ENCODE measurements at regions not wholly inside any gene's neighbourhood (a gene's known extent, or its start where the extent isn't known, plus 50 kb on each side); places are given as distances from the start of the nearest gene placed in this dataset.

DNA sequence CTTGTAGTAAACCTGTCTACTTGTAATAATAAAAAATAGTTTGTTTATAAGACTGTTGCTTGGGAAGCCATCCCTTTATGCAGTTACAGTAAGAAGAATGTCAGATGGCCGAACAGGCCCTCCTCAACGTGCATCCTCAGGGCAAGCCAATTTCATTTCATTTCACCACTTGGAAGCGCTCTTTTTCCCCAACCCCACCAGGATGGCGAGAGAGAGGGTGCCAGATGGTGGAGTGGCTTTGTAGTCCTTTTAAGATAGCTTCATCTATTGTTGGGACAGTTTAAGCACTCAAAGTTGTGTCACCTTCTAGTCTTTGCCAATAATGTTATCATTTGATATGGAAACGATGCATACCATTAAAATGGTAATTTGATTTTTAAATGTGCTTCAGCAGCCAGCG lies 356.3 kb upstream of the CAMK1G start:
- no peak for DNase-seq (ENCODE audit: low spot score)

DNA sequence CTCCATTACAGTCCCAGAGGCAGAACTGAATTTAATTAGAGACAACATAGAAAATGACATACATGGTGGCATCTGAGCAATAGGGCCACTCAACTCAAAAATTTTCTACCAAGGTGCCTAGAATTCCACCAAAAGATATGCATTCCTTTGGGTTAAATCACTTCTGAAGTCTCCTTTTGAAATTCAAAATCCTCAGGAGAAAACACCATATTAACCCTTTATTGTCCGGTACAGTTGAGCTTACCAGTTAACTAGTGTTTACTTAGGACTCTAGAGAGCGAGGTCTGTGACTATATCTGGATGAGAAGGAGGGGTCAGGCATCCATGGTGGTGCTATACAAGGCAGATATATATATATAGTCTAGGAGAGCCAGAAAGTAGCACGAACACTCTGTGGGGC lies 355.6 kb upstream of the CAMK1G start:
- no peak for DNase-seq (ENCODE audit: low spot score)

DNA sequence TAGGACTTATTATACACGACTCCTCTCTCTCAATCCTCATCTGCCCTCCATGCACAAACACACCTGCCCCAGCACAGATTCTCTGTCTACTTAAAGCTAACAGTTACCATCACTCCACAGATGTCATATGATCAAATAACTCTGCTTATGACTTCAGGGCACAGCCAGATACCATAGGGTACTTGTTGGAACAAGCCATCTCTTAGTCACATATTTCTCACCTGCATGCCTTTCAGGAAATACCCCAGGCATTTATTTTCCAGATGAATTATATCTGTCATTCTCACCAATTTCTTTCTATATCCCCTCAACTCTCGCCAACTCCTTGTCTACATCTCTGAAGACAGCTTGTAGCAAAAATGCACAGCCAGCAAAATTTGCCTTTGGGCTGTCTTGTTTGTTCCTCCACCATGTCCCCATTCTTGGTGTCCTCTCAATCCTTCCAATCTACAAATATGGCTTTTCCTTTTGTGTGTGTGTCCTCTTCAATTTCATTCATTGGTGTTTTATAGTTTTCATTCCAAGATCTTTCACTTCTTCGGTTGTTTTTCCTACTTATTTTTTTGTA lies 353.9 kb upstream of the CAMK1G start:
- DNase-seq (ENCODE audit: low spot score) = no peak

DNA sequence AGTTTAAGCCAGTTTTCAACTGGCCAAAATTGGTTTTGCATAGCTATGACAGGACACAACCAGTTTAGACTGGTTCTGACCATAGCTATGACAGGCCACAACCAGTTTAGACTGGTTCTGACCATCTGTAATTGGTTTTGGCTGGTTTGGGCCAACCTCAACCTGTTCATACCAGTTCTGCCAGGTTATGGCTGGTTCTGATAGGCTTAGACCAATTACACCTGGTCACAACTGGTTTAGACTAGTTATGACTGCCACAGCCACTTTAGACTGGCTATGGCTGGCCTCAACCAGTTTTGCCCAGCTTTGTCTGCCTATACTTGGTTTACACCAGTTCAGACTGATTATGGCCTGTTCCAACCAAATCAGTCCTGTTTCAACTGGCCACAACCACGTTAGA lies 353.2 kb upstream of the CAMK1G start:
- no peak for DNase-seq (ENCODE audit: low spot score)

DNA sequence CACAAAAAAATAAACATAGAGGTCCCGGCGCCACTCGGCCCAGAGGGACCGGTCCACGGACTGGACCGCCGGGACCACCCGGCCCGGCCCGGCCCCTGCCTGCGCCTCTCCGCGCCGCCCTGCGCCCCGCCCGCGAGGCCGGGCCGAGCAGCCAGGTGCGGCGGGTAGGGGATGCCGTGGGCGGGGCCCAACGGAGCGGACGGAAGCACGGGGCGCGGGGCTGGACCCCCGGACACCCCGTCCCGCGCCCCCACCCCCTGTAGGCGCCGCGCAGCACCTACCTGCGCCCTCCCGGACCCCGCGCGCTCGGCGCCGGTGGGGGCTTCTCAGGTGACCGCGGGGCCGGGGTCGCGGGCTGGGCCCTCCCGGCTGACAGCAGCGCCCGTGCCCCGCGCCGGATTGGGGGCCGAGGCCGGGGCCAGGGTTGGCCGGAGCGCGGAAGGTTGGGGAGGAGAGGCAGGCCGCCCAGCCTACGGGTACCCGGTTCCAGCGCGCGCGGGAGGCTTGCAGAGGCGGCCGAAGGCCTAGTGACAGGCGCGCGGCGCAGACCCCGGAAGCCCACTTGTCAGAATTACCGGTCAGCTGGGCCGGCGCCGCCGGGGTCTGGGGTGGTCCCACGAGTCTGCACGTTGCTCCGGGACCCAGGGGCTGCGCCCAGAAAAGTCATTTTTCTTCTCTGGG lies 351.9 kb upstream of the CAMK1G start:
- DNase-seq (ENCODE audit: low spot score) = no peak

DNA sequence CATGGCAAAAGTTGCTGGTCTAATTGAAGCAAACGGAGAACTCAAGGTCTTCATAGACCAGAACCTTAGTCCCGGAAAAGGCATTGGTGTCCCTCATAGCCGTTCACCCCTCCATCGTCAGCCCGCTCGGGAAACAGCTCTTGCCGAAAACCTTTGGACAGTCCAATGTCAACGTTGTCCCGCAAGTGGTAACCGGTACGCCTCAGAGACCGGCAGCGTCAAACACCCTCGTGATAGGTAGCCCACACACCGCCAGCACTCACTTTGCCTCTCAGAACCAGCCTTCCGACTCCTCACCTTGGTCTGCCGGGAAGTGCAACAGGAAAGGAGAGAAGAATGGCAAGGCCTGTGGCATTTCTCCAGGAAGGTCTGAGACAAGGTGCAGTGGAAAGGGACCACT lies 351.3 kb upstream of the CAMK1G start:
- DNase-seq (ENCODE audit: low spot score) = no peak

DNA sequence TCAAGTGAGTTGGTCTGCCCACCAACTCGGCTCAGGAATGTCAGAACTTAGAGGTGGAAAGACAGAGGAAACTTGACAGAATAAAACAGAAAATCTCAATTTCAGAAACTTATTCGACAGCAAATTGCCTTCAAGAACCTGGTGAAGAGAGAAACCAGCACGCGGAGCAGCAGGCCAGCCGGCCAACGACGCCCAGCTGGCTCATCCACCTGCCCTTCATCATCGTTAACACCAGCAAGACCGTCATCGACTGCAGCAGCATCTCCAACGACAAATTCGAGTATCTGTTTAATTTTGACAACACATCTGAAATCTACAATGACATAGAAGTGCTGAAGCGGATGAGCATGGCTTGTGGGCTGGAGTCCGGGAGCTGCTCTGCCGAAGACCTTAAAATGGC lies 350.8 kb upstream of the CAMK1G start:
- DNase-seq (ENCODE audit: low spot score) = no peak

DNA sequence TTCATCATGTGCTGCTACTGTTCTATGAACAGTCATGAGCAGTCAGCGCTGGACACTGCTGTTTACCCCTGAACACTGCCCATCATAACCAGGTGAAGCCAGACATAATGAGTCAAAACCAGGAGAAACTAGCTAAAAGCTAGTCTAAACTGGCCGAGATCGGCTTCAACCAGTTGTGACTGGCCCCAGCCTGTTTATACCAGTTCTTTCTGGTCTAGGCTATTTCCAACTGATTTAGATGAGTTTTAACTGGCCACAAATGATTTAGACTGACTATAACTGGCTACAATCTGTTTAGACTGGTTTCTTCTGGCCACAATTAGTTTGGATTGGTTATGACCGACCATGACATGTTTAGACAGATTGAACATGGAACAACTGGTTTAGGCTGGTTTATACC lies 348.3 kb upstream of the CAMK1G start:
- DNase-seq (ENCODE audit: low spot score) = no peak

DNA sequence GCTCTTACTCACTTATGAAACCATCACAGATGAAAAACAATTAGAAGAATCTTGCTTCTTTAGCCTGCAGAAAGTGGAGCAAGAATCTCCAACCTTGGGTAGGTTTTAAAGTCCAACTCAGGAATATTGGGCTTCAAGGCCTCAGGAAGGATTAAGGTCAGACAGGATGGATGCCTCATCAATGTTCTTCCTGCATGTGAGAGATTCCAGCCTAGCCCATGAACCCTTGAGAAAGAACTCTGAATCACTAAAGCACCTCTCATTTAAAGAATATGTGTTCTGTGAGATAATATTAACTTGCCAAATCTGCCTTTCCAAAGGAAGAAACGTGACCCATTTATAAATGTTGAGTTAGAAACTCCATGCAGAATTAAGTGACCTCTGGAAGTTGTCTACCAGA lies 345.2 kb upstream of the CAMK1G start:
- DNase-seq (ENCODE audit: low spot score) = no peak

DNA sequence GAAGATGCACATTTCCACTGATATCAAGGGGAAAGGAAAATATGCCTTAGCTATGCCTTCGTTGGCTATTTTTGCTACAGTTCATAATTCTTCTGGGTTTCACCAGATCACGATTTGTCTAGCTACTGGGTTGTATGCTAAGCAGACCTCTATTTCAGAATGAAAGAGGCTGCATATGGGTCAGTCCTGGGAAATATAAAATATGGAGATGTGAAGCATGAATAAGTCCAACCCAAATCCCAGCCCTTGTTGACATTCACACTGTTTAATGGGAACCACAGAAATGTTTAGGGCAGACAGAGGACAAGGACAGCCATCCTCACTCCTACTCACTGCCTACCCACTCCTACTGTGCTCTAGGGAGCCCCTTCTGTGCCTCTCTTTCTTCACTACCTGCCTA lies 343.2 kb upstream of the CAMK1G start:
- no peak for DNase-seq (ENCODE audit: low spot score)

DNA sequence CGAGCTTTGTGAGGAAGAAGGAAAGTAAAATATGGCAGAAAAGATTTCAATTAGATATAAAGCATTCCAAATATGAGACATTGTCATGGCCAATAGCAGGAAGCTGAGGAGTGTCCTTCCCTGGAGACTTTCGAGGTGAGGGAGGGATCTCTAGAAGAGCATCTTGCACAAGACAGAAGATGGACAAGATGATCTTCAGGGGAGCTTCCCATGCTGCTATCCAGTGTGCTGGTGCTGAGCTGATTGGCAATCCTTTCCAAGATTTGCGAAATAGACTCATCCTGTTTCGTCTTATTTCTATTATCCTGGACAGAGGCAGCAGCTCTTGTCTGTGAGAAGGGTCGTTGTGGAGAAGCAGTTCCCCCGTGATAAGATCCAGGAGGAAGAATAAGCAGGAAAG lies 342.0 kb upstream of the CAMK1G start:
- DNase-seq (ENCODE audit: low spot score) = no peak

DNA sequence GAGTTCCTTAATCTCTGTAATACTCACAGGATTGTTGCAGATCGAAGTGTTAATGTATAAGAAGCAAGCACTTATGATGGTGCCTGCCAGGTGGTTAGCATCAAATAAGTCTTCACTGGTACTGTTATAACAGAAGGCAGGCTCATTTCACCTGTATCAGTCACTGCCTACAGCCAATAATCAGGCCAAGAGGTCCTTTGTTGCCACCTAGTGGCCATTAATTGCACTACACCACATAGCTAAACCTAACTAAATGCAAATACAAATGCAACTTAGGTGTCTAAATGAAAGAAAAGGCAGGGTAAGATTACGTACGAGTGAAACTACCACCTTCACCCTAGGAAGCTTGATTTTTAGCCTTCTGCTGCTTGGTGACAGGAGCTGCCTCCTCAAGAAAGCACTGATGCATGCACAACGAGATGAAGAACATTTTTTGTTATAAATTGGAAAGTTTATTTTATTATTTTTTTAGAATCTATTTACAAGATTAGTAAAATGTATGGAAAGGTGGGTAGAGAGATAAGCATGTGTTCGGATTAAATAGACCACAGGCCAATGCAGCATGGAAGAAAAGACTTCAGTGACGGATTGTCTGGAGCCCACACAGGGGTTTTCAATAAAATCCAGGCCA lies 334.8 kb upstream of the CAMK1G start:
- peak; percentile 57 for DNase-seq (ENCODE audit: low spot score)

DNA sequence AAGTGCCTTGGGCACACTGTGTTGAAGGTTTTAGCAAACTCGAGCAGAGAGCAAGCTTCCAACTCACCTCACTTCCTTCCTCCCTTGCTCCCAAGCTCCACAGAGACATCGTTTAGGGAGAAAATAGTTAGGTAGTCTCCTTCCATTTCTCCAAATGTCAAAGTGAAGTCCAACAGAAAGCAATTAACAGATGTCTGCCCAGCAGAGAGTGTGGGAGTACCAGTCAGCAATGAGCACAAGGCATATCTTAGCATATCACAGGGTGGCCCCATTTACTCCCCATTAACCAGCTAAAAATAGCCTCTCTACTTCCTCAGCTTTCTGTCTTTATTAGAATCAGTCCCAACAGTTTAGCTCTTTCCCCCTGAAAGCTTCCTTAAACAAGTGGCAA lies 334.2 kb upstream of the CAMK1G start:
- no peak for DNase-seq (ENCODE audit: low spot score)

DNA sequence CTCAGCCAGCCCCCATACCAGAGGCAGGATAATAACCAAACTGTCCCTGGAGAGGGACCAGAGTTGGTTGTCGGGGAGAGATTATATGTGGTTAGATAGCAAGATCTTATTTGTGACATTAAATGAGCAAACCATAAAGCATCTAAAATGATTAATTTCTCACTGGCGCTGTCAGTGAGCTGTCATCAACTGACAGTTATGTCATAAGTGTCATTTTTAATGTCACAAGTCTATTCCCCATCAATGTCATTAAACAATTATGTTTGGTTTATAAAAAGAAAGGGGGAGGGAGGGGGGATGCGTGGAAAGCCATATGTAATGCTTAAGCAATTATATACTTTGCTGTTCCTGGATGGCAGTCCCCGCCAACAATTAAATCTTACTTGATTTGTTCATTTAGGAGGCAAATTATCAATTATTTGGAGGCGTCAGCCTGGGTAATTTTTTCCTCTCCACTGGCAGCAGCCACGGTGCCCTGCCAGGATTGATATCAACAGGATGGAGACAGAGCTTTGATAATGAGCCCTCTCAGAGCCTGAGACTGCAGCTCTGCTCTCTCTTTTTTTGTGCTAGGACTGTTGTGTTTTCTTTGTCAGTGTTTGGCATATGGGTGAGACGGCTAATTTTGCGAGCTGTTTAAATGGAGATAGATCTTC lies 333.6 kb upstream of the CAMK1G start:
- DNase-seq (ENCODE audit: low spot score) = no peak

DNA sequence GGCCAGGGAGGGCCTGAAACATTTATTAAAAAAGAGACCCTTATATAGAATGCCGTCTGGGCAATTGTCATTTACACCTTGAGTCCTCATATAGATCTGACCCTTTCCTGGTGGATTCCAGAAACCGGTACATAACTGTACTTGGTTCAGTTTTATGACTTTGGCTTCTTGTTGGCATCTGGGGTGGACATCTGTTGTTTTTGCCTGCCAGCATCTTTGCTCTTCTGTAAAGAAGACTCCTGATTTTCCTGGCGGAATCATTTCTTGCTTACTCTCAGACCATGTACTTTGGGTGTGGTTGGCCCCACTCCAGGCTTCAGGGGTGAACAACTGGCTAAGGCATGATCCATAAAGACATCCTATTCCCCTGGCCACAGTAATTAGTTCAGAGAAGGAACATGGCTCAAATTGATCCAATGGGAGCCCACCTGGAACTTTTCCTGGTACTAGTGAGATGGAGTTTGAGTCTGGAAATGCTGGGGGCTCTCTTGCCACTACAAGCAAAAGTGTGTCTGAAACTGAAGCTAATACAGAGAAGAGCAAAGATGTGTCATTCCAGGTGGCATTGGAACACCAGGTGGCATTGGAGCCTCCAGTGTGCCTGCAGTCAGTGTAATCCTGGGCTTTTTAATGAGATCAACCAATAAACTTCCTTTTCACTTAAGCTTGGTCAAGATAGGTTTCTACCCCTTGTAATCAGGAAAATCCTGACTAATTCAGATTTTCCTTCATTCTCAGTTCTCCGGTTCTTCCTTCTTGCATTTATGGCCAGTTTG lies 332.5 kb upstream of the CAMK1G start:
- DNase-seq (ENCODE audit: low spot score) = no peak

DNA sequence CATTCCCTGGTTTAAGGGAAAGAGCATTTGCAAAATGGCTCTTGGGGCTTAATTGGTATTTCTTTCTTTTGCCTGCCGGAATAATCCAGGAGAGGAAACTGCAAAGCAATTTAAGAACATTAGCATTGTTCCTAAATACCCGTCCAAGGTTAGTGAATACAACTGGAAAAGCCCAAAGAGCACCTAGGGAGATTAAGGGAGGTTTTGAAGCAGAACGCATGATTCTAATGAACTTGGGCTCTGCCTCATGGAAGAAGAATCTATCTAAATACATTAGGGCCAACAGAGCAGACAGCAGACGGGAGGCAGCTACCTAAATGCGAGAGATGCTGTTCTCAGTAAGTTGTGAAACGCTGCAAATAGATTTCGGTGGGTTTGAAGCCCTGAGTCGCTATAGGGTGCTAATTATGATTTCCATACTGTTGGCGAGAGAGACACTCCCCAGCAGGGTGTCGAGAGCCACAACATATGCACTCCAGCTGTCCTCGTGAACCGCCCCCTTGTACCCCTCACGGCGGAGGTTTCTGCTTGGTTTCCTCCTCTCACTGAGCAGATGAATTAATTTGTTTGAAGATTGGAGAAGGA lies 326.7 kb upstream of the CAMK1G start:
- no peak for DNase-seq (ENCODE audit: low spot score)

DNA sequence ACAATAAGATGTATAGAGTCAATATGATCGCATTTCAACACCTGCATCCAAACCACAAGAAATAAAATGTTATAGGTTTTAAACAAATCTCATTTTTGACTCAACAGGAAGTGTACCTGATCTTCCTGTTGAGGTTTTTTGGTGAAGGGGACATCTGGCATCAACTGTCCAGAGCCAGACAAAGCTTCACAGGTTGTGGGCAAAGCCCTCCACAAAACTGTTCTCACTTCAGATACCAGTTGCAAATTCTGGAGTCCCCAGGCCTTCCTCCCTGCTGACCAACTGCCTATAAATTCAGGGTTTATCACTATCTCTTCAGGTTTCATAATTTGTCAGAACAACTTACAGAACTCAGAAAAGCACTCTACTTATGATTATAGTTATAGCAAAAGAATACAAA lies 326.1 kb upstream of the CAMK1G start:
- DNase-seq (ENCODE audit: low spot score) = no peak

DNA sequence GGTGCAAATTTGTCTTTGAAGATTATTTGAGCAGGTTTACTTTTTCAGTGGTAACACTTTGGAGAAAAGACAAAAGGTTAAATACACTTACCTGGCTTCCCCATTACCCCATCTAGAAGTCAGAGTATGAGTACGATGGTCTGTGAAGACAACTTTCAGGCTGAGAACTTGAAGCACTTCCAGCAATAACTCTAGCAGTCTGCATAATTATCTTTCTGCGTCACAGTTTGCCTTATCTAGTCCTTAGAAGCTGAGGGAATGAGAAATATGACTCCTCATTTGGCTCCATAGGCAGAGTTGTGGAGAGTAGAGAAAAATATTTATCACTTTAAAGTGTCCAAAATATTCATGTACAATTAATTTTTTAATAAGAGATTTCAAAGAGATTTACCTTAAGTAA lies 323.4 kb upstream of the CAMK1G start:
- DNase-seq (ENCODE audit: low spot score) = no peak

DNA sequence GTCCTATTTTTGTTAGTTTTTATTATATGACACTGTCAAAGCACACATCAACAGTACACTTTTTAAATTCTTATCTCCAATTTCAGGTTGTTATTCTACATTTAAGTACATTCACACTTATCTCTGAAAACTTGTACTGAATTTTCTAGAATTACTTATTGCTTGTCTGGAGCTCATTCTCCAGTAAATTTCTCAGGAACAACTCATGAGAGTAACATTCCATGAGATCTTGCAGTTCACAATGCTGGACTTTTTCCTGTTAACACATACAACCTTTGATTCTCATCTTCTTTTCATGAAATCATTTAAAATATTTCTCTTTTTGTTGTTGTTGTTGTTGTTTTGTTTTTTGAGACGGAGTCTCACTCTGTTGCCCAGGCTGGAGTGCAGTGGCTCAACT lies 320.9 kb upstream of the CAMK1G start:
- no peak for DNase-seq (ENCODE audit: low spot score)

DNA sequence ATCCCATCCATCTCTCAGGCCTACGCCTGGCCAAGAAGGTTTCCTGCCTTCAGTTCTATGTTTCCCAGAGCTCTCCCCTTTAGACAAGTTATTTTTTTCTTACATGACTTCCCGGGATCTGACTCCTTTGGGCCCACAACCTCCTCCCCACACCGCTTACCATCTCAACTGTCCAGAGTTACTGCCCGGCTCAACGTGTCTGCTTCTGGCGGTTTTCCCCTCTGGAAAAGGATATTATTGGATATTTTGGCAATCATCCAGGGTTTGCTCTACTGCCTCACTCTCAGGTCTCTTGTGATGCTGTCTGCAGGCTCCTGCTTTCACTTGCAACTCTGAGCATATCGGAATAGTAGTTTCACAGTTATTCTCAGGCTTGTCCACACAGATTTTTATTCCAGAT lies 318.2 kb upstream of the CAMK1G start:
- DNase-seq (ENCODE audit: low spot score) = no peak

DNA sequence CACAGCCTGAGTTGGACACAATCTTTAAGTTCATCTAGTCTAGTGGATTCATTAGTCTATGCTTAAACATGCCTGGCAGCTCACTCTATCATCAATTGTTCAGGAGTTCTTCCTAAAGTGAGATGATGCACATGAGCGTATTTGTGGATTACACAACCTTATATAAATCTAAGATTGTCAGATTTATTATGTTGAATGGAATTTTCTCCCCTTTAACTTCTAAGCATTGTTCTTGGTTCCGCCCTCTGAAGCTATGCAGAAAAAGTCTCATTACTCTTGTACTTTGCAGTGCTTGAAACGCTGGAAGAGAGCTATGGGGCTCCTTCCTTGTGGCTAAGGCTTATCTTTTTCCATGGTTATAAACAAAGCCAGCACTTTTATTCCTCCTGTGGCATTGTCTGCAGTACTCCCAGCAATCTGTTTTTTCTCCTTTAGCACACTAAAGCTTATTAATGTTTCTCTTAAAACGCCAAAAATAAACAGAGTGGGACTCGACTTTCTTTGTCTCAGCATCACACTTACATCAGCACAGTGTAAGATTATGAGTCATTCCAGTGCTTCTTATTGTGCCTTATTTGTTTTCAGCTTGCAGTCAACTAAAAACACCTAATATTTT lies 316.8 kb upstream of the CAMK1G start:
- no peak for DNase-seq (ENCODE audit: low spot score)

DNA sequence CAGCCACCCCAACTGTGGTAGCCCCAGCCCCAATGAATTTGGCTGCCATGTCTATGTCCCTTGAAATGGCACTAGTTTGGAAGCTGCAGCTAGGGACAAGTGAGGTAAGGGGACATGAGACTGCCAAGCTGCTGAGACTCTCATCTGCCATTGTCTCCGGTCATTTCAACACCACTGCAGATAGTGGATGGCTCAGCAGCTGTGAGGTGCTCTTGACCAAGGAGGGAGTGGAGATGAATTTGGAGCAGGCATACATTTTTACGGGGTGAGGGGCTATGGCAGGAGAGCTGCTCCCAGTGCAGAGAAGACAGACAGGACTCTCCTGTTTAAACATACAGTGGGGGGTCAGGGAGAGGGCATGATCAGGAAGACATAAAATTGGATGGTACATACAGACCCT lies 315.5 kb upstream of the CAMK1G start:
- no peak for DNase-seq (ENCODE audit: low spot score)
